ENCODE measurements at regions not wholly inside any gene's neighbourhood (a gene's known extent, or its start where the extent isn't known, plus 50 kb on each side); places are given as distances from the start of the nearest gene placed in this dataset.

GRCh38 chr17:72426321-72426720 is 305.5 kb downstream of the SOX9 start:
- Histone ChIP-seq H3K4me3 (ENCODE audit: low read depth, low read length) (no peak overlapping the region), H3K27me3 (ENCODE audit: control insufficient read depth, insufficient read depth, low read length) (no peaks in the 10 kb centered on the region), H3K9ac (ENCODE audit: low read length) (no peak overlapping the region), H3K27ac (ENCODE audit: low read depth, low read length) (no peak overlapping the region), H3K36me3 (ENCODE audit: control insufficient read depth, insufficient read depth, low read length) (no peaks in the 10 kb centered on the region), H3K4me1 (ENCODE audit: control insufficient read depth, insufficient read depth, low read length) (peaks cover 18% of the 10 kb centered on the region), H3K9me3 (ENCODE audit: control insufficient read depth, insufficient read depth, low read depth, low read length) (no peaks in the 10 kb centered on the region)

- no peaks in the 10 kb centered on the region for H3K27me3 ChIP-seq (ENCODE audit: control insufficient read depth, insufficient read depth, low read length)
- H3K27ac ChIP-seq (ENCODE audit: low read depth, low read length) = no peak overlapping the region
- no peaks in the 10 kb centered on the region for H3K9me3 ChIP-seq (ENCODE audit: control insufficient read depth, insufficient read depth, low read depth, low read length)
- H3K9ac ChIP-seq (ENCODE audit: low read length) = no peak overlapping the region
- no peak overlapping the region for H3K4me3 ChIP-seq (ENCODE audit: low read depth, low read length)
- peaks cover 12% of the 10 kb centered on the region for H3K4me1 ChIP-seq (ENCODE audit: control insufficient read depth, insufficient read depth, low read length)
- H3K36me3 ChIP-seq (ENCODE audit: control insufficient read depth, insufficient read depth, low read length) = no peaks in the 10 kb centered on the region
These were observed 306.3 kb downstream of the SOX9 start for GRCh38 chr17:72426948-72427760.

- H3K4me3 ChIP-seq (ENCODE audit: low read depth, low read length) = no peak overlapping the region
- H3K9me3 ChIP-seq (ENCODE audit: control insufficient read depth, insufficient read depth, low read depth, low read length) = no peaks in the 10 kb centered on the region
- H3K27me3 ChIP-seq (ENCODE audit: control insufficient read depth, insufficient read depth, low read length) = no peaks in the 10 kb centered on the region
- H3K4me1 ChIP-seq (ENCODE audit: control insufficient read depth, insufficient read depth, low read length) = peaks cover 12% of the 10 kb centered on the region
- no peaks in the 10 kb centered on the region for H3K36me3 ChIP-seq (ENCODE audit: control insufficient read depth, insufficient read depth, low read length)
- no peak overlapping the region for H3K27ac ChIP-seq (ENCODE audit: low read depth, low read length)
- H3K9ac ChIP-seq (ENCODE audit: low read length) = no peak overlapping the region
These were observed 306.9 kb downstream of the SOX9 start for GRCh38 chr17:72427761-72428109.

GRCh38 chr17:72429066-72429638 is 308.3 kb downstream of the SOX9 start:
- peaks cover 14% of the 10 kb centered on the region for H3K4me1 ChIP-seq (ENCODE audit: control insufficient read depth, insufficient read depth, low read length)

GRCh38 chr17:72430611-72431432 is 310.0 kb downstream of the SOX9 start:
- Histone ChIP-seq H3K9me3 (ENCODE audit: control insufficient read depth, insufficient read depth, low read depth, low read length) (no peaks in the 10 kb centered on the region), H3K36me3 (ENCODE audit: control insufficient read depth, insufficient read depth, low read length) (no peaks in the 10 kb centered on the region), H3K27me3 (ENCODE audit: control insufficient read depth, insufficient read depth, low read length) (no peaks in the 10 kb centered on the region), H3K27ac (ENCODE audit: low read depth, low read length) (no peak overlapping the region), H3K4me1 (ENCODE audit: control insufficient read depth, insufficient read depth, low read length) (peaks cover 14% of the 10 kb centered on the region), H3K4me3 (ENCODE audit: low read depth, low read length) (no peak overlapping the region), H3K9ac (ENCODE audit: low read length) (no peak overlapping the region)

More at GRCh38 chr17:72429066-72429638, 308.3 kb downstream of the SOX9 start:
- H3K4me3 ChIP-seq (ENCODE audit: low read depth, low read length) = no peak overlapping the region
- no peaks in the 10 kb centered on the region for H3K36me3 ChIP-seq (ENCODE audit: control insufficient read depth, insufficient read depth, low read length)
- H3K9me3 ChIP-seq (ENCODE audit: control insufficient read depth, insufficient read depth, low read depth, low read length) = no peaks in the 10 kb centered on the region
- H3K27ac ChIP-seq (ENCODE audit: low read depth, low read length) = no peak overlapping the region
- H3K27me3 ChIP-seq (ENCODE audit: control insufficient read depth, insufficient read depth, low read length) = no peaks in the 10 kb centered on the region
- no peak overlapping the region for H3K9ac ChIP-seq (ENCODE audit: low read length)

- H3K27ac ChIP-seq (ENCODE audit: low read depth, low read length) = no peak overlapping the region
These were observed 311.4 kb downstream of the SOX9 start for GRCh38 chr17:72432143-72432621.

GRCh38 chr17:72432881-72433280 is 312.1 kb downstream of the SOX9 start:
- Histone ChIP-seq H3K36me3 (ENCODE audit: control insufficient read depth, insufficient read depth, low read length) (no peaks in the 10 kb centered on the region), H3K9ac (ENCODE audit: low read length) (no peak overlapping the region), H3K27ac (ENCODE audit: low read depth, low read length) (no peak overlapping the region), H3K4me3 (ENCODE audit: low read depth, low read length) (no peak overlapping the region), H3K27me3 (ENCODE audit: control insufficient read depth, insufficient read depth, low read length) (no peaks in the 10 kb centered on the region), H3K9me3 (ENCODE audit: control insufficient read depth, insufficient read depth, low read depth, low read length) (no peaks in the 10 kb centered on the region), H3K4me1 (ENCODE audit: control insufficient read depth, insufficient read depth, low read length) (peaks cover 14% of the 10 kb centered on the region)

More at GRCh38 chr17:72432143-72432621, 311.4 kb downstream of the SOX9 start:
- Histone ChIP-seq H3K4me3 (ENCODE audit: low read depth, low read length) (no peak overlapping the region), H3K9me3 (ENCODE audit: control insufficient read depth, insufficient read depth, low read depth, low read length) (no peaks in the 10 kb centered on the region), H3K36me3 (ENCODE audit: control insufficient read depth, insufficient read depth, low read length) (no peaks in the 10 kb centered on the region), H3K9ac (ENCODE audit: low read length) (no peak overlapping the region), H3K4me1 (ENCODE audit: control insufficient read depth, insufficient read depth, low read length) (peaks cover 14% of the 10 kb centered on the region), H3K27me3 (ENCODE audit: control insufficient read depth, insufficient read depth, low read length) (no peaks in the 10 kb centered on the region)

- Histone ChIP-seq H3K36me3 (ENCODE audit: control insufficient read depth, insufficient read depth, low read length) (no peaks in the 10 kb centered on the region), H3K4me3 (ENCODE audit: low read depth, low read length) (no peak overlapping the region), H3K27me3 (ENCODE audit: control insufficient read depth, insufficient read depth, low read length) (no peaks in the 10 kb centered on the region), H3K9me3 (ENCODE audit: control insufficient read depth, insufficient read depth, low read depth, low read length) (no peaks in the 10 kb centered on the region), H3K9ac (ENCODE audit: low read length) (no peak overlapping the region), H3K4me1 (ENCODE audit: control insufficient read depth, insufficient read depth, low read length) (peaks cover 14% of the 10 kb centered on the region), H3K27ac (ENCODE audit: low read depth, low read length) (no peak overlapping the region)
These were observed 313.0 kb downstream of the SOX9 start for GRCh38 chr17:72433797-72434196.

- Histone ChIP-seq H3K36me3 (ENCODE audit: control insufficient read depth, insufficient read depth, low read length) (no peaks in the 10 kb centered on the region), H3K4me1 (ENCODE audit: control insufficient read depth, insufficient read depth, low read length) (peaks cover 14% of the 10 kb centered on the region), H3K27ac (ENCODE audit: low read depth, low read length) (no peak overlapping the region), H3K27me3 (ENCODE audit: control insufficient read depth, insufficient read depth, low read length) (no peaks in the 10 kb centered on the region), H3K4me3 (ENCODE audit: low read depth, low read length) (no peak overlapping the region), H3K9me3 (ENCODE audit: control insufficient read depth, insufficient read depth, low read depth, low read length) (no peaks in the 10 kb centered on the region), H3K9ac (ENCODE audit: low read length) (no peak overlapping the region)
These were observed 313.8 kb downstream of the SOX9 start for GRCh38 chr17:72434581-72434980.

- H3K4me1 ChIP-seq (ENCODE audit: control insufficient read depth, insufficient read depth, low read length) = peaks cover 14% of the 10 kb centered on the region
- H3K27me3 ChIP-seq (ENCODE audit: control insufficient read depth, insufficient read depth, low read length) = no peaks in the 10 kb centered on the region
- no peak overlapping the region for H3K4me3 ChIP-seq (ENCODE audit: low read depth, low read length)
- H3K9me3 ChIP-seq (ENCODE audit: control insufficient read depth, insufficient read depth, low read depth, low read length) = 0 out of 2 replicates have a peak, but pooled peaks cover 2% of the 10 kb centered on the region
- no peak overlapping the region for H3K27ac ChIP-seq (ENCODE audit: low read depth, low read length)
- H3K9ac ChIP-seq (ENCODE audit: low read length) = no peak overlapping the region
- H3K36me3 ChIP-seq (ENCODE audit: control insufficient read depth, insufficient read depth, low read length) = no peaks in the 10 kb centered on the region
These were observed 314.3 kb downstream of the SOX9 start for GRCh38 chr17:72434991-72435618.

Measured in HUES6 (cell line).